GM10248 (cell line): ENCODE measurements at regions not wholly inside any gene's neighbourhood (a gene's known extent, or its start where the extent isn't known, plus 50 kb on each side); places are given as distances from the start of the nearest gene placed in this dataset.

Experiments used
- CTCF ChIA-PET: fragments of 300-600 bp; sonication (Branson Sonifier 250); formaldehyde crosslinking; extraction: SDS; loops from one replicate; lab custom pipeline; 2021; ENCODE audit warnings: antibody characterized with exemption; lab: Yijun Ruan, JAX
- POLR2A ChIA-PET: fragments of 350-650 bp; sonication (Branson Sonifier 250); formaldehyde crosslinking; extraction: SDS; loops from one replicate; lab custom pipeline; 2020; ENCODE audit warnings: antibody characterized with exemption; lab: Yijun Ruan, JAX
- DNase-seq: peaks from one replicate; pipeline ENCODE4 v3.0.0; 2012; ENCODE audit errors: extremely low spot score
- CTCF ChIP-seq: IDR thresholded peaks from 2 replicates; pipeline ENCODE4 v1.5.1; 2012; ENCODE audit warnings: mild to moderate bottlenecking, low read depth; ENCODE audit errors: extremely low read depth, missing control alignments, control extremely low read depth

GRCh38 chr4:173761236-173761635, 231.2 kb upstream of the HAND2 start:
- no peak for TF ChIP-seq CTCF
- ChIA-PET POLR2A (no interaction called here), CTCF (no interaction called here)
- DNase-seq, result no peak

GRCh38 chr4:173758132-173758531, 228.1 kb upstream of the HAND2 start:
- no peak for TF ChIP-seq CTCF
- no peak for DNase-seq
- CTCF ChIA-PET, result no interaction called here
- POLR2A ChIA-PET, result no interaction called here

- no peak for DNase-seq
- ChIA-PET CTCF (interaction anchor here (1.9 kb wide), 1 partner anchor 38 kb away, joined by 6 read pairs; no protein-coding TSS in a partner anchor), POLR2A (no interaction called here)
- TF ChIP-seq CTCF, result no peak
Measured at GRCh38 chr4:173753408-173753807, 223.4 kb upstream of the HAND2 start.

- POLR2A ChIA-PET, result no interaction called here
- CTCF ChIA-PET, result interaction anchor here (0.7 to 1.9 kb wide), 9 partner anchors 10 to 247 kb away, joined by 3 to 9 read pairs (median 4); no protein-coding TSS in a partner anchor
- peak; percentile 47 for TF ChIP-seq CTCF
- peak; percentile 11 for DNase-seq
Measured at GRCh38 chr4:173752610-173753230, 222.7 kb upstream of the HAND2 start.

GRCh38 chr4:173748353-173748752, 218.3 kb upstream of the HAND2 start:
- POLR2A ChIA-PET, result no interaction called here
- CTCF ChIA-PET, result interaction anchor here (1.2 kb wide), 1 partner anchor 242 kb away, joined by 3 read pairs; no protein-coding TSS in a partner anchor
- TF ChIP-seq CTCF, result no peak
- DNase-seq, result no peak

GRCh38 chr4:173747537-173748257, 217.7 kb upstream of the HAND2 start:
- CTCF ChIA-PET, result interaction anchor here (1.2 kb wide), 1 partner anchor 241 kb away, joined by 3 read pairs; no protein-coding TSS in a partner anchor
- DNase-seq, result no peak
- POLR2A ChIA-PET, result no interaction called here
- TF ChIP-seq CTCF, result no peak
